SU-DHL-6 (cell line): ENCODE measurements at regions not wholly inside any gene's neighbourhood (a gene's known extent, or its start where the extent isn't known, plus 50 kb on each side); places are given as distances from the start of the nearest gene placed in this dataset.

ENCODE experiments used
- H2AFZ ChIP-seq: fragments of 200-600 bp; sonication (generic); 2 replicates; pipeline ENCODE4 v1.6.1; 2014; ENCODE audit warnings: low read depth, mild to moderate bottlenecking, moderate library complexity, mixed read lengths, antibody characterized with exemption, low read length; ENCODE audit not compliant: severe bottlenecking
- H3F3A ChIP-seq: fragments of 200-600 bp; shearing (Covaris generic); 2 replicates; pipeline ENCODE4 v1.6.0; 2016; ENCODE audit warnings: antibody characterized with exemption, mild to moderate bottlenecking; ENCODE audit not compliant: insufficient read depth
- H3K27ac ChIP-seq: fragments of 200-600 bp; sonication (generic); 2 replicates; pipeline ENCODE4 v1.5.1; 2016; ENCODE audit warnings: low read depth, mild to moderate bottlenecking, low read length, moderate library complexity, mixed read lengths
- H3K27me3 ChIP-seq: fragments of 200-600 bp; sonication (generic), shearing (Covaris generic); 2 replicates; pipeline ENCODE4 v1.6.0; 2014; ENCODE audit warnings: mild to moderate bottlenecking, low read length
- H3K36me3 ChIP-seq: fragments of 200-600 bp; sonication (generic); 2 replicates; pipeline ENCODE4 v1.6.1; 2014; ENCODE audit warnings: mild to moderate bottlenecking, low read length, mixed read lengths
- H3K4me2 ChIP-seq: fragments of 300-600, 200-600 bp; shearing (Covaris generic), sonication (generic); 2 replicates; pipeline ENCODE4 v1.6.0; 2014; ENCODE audit warnings: low read length, low read depth, mild to moderate bottlenecking; ENCODE audit not compliant: poor library complexity, severe bottlenecking
- H3K4me3 ChIP-seq: fragments of 200-600 bp; sonication (generic); 2 replicates; pipeline ENCODE4 v1.5.1; 2014; ENCODE audit warnings: antibody characterized with exemption, low read length, mild to moderate bottlenecking, mixed read lengths; ENCODE audit not compliant: insufficient read depth, poor library complexity, severe bottlenecking
- H3K79me2 ChIP-seq: fragments of 200-600 bp; sonication (generic); 2 replicates; pipeline ENCODE4 v1.6.1; 2014; ENCODE audit warnings: mild to moderate bottlenecking, low read length, moderate library complexity; ENCODE audit not compliant: insufficient read depth
- H3K9ac ChIP-seq: fragments of 200-600 bp; sonication (generic); 2 replicates; pipeline ENCODE4 v1.7.0; 2014; ENCODE audit warnings: mild to moderate bottlenecking, low read length
- H3K9me2 ChIP-seq: fragments of 200-600 bp; sonication (generic); replicated peaks from 2 replicates; pipeline ENCODE4 v1.6.1; 2014; ENCODE audit warnings: low read length; ENCODE audit not compliant: insufficient read depth
- H3K9me3 ChIP-seq: fragments of 200-600 bp; sonication (generic); 2 replicates; pipeline ENCODE4 v1.6.1; 2014; ENCODE audit warnings: low read length, mixed read lengths; ENCODE audit not compliant: insufficient read depth
- H4K20me1 ChIP-seq: fragments of 200-600 bp; sonication (generic); 2 replicates; pipeline ENCODE4 v1.6.1; 2014; ENCODE audit warnings: low read depth, mild to moderate bottlenecking, antibody characterized with exemption, low read length, moderate library complexity, mixed read lengths
- CTCF ChIP-seq: fragments of 200-600 bp; sonication (generic); IDR thresholded peaks from one replicate; pipeline ENCODE4 v1.5.1; 2017; ENCODE audit warnings: antibody characterized with exemption, mild to moderate bottlenecking, low read length, moderate library complexity; ENCODE audit not compliant: insufficient read depth, poor library complexity, severe bottlenecking
- EZH2phosphoT487 ChIP-seq: fragments of 200-600 bp; sonication (generic), shearing (Covaris generic); conservative IDR thresholded peaks from 2 replicates; pipeline ENCODE4 v1.6.1; 2018; ENCODE audit warnings: mild to moderate bottlenecking, antibody characterized with exemption, low read length, moderate library complexity, mixed read lengths

GRCh38 chr11:120011836-120012235 lies 126.1 kb downstream of the TRIM29 start:
- H3K9me2 ChIP-seq, result no peaks in the 10 kb centered on the region
- H4K20me1 ChIP-seq, result no peaks in the 10 kb centered on the region
- no peak overlapping the region for H3K4me2 ChIP-seq
- H3K79me2 ChIP-seq, result no peaks in the 10 kb centered on the region
- H3K36me3 ChIP-seq, result no peaks in the 10 kb centered on the region
- H3F3A ChIP-seq, result no peaks in the 10 kb centered on the region
- H3K27ac ChIP-seq, result no peak overlapping the region
- no peaks in the 10 kb centered on the region for H3K9me3 ChIP-seq
- no peak overlapping the region for H2AFZ ChIP-seq
- TF ChIP-seq EZH2phosphoT487 (no peak), CTCF (no peak)
- no peak overlapping the region for H3K9ac ChIP-seq
- H3K27me3 ChIP-seq, result peaks cover 3% of the 10 kb centered on the region; the same call in 1 of the 2 replicates
- no peak overlapping the region for H3K4me3 ChIP-seq

GRCh38 chr11:120010775-120011174 lies 127.1 kb downstream of the TRIM29 start:
- H3F3A ChIP-seq, result no peaks in the 10 kb centered on the region
- H3K4me3 ChIP-seq, result no peak overlapping the region
- no peaks in the 10 kb centered on the region for H3K9me2 ChIP-seq
- no peak overlapping the region for H2AFZ ChIP-seq
- H3K4me2 ChIP-seq, result no peak overlapping the region
- TF ChIP-seq CTCF, result no peak
- no peak for TF ChIP-seq EZH2phosphoT487
- H3K9ac ChIP-seq, result no peak overlapping the region
- H3K79me2 ChIP-seq, result no peaks in the 10 kb centered on the region
- H3K27me3 ChIP-seq, result peaks cover 3% of the 10 kb centered on the region; the same call in 1 of the 2 replicates
- no peaks in the 10 kb centered on the region for H3K9me3 ChIP-seq
- H3K36me3 ChIP-seq, result no peaks in the 10 kb centered on the region
- H3K27ac ChIP-seq, result no peak overlapping the region
- no peaks in the 10 kb centered on the region for H4K20me1 ChIP-seq

- Histone ChIP-seq H3F3A (no peaks in the 10 kb centered on the region), H3K27me3 (peaks cover 3% of the 10 kb centered on the region; the same call in 1 of the 2 replicates), H3K27ac (no peak overlapping the region), H3K9ac (no peak overlapping the region), H4K20me1 (no peaks in the 10 kb centered on the region), H3K79me2 (no peaks in the 10 kb centered on the region), H3K9me2 (no peaks in the 10 kb centered on the region), H3K36me3 (no peaks in the 10 kb centered on the region), H3K4me2 (no peak overlapping the region), H2AFZ (no peak overlapping the region), H3K9me3 (no peaks in the 10 kb centered on the region), H3K4me3 (no peak overlapping the region)
- TF ChIP-seq EZH2phosphoT487 (no peak), CTCF (no peak)
Observed at GRCh38 chr11:120009938-120010337, 128.0 kb downstream of the TRIM29 start.
